ENCODE measurements at regions not wholly inside any gene's neighbourhood (a gene's known extent, or its start where the extent isn't known, plus 50 kb on each side); places are given as distances from the start of the nearest gene placed in this dataset.

DNA sequence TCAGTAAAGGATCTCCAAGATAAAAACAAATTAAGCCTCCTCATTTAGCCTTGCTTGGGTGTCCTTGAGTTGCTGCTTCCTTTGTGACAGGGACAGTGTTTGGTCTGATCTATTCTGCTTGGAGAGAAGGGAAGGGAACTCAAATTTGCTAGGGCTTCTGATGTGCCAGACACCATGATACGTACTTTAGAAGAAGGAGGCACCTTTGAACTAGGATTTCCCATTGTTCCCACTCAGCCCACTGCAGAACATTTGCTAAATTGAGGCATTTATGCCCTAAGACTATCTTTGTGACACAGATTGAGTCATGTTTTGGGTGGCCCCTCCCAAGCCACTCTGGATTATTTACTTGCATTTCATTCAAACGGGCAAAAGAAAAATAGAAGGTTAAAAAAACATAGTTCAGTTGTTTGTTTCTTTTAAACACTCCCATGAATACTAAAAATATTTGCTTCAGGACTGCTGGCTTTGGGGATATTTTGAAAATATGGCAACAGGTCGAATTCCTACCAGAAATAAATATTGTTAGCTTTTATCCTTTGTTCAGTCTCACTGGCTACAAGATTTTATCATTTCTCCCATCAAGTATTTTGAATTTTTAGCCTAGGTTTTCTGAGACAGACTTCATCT is 81.9 kb upstream of the WLS start:
- no peak overlapping the region for H3K4me3 Mint-ChIP-seq
- H3K36me3 Mint-ChIP-seq: no peaks in the 10 kb centered on the region
- H3K4me1 Mint-ChIP-seq: no peaks in the 10 kb centered on the region
- H3K36me3 ChIP-seq (ENCODE audit: control insufficient read depth, insufficient read depth, low read length): no peaks in the 10 kb centered on the region
- no peak overlapping the region for H3K4me3 ChIP-seq (ENCODE audit: low read length)
- ATAC-seq (no peak), DNase-seq (no peak)
- TF ChIP-seq, protein P1, sequence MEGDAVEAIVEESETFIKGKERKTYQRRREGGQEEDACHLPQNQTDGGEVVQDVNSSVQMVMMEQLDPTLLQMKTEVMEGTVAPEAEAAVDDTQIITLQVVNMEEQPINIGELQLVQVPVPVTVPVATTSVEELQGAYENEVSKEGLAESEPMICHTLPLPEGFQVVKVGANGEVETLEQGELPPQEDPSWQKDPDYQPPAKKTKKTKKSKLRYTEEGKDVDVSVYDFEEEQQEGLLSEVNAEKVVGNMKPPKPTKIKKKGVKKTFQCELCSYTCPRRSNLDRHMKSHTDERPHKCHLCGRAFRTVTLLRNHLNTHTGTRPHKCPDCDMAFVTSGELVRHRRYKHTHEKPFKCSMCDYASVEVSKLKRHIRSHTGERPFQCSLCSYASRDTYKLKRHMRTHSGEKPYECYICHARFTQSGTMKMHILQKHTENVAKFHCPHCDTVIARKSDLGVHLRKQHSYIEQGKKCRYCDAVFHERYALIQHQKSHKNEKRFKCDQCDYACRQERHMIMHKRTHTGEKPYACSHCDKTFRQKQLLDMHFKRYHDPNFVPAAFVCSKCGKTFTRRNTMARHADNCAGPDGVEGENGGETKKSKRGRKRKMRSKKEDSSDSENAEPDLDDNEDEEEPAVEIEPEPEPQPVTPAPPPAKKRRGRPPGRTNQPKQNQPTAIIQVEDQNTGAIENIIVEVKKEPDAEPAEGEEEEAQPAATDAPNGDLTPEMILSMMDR (IDR thresholded peaks at IDR 0.05): no peak
- H3K9me3 ChIP-seq (ENCODE audit: control insufficient read depth, insufficient read depth, low read length): no peaks in the 10 kb centered on the region
- peaks cover 0 to 2% of the 10 kb centered on the region in 2 donors for H3K9me3 Mint-ChIP-seq
- no peaks in the 10 kb centered on the region for H3K4me1 ChIP-seq (ENCODE audit: control insufficient read depth, insufficient read depth, low read length)
- intact Hi-C loops (cut with micrococcal nuclease): no loop called here
- H3K27me3 Mint-ChIP-seq (ENCODE audit: low read depth in 2 of 2): no peaks in the 10 kb centered on the region
- no peak overlapping the region for H3K27ac ChIP-seq (ENCODE audit: low read length)
- H3K27me3 ChIP-seq (ENCODE audit: control insufficient read depth, insufficient read depth, low read length): no peaks in the 10 kb centered on the region
- 100% methylated on average over 1 of the region's 3 CpGs for WGBS (ENCODE audit: insufficient coverage)
- no peak overlapping the region for H3K27ac Mint-ChIP-seq

DNA sequence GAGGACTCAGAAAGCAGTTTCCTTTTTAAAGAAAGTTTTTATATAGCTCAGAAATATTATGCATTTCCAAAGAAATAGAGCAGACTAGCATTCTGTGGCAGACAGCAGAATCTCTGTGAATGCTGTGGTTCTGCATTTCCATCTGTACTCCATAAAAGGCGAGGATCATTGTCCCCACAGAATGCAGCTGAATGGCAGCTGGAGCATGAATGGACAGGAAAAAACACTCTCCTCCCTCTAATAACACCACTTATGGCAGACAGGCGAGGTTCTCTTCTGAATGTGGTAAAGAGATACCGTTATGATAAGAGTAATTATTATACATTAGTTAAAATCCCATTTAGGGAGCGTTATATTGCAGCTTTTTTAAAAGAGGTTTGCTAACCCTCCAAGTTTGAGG is 81.4 kb upstream of the WLS start:
- intact Hi-C loops (cut with micrococcal nuclease): no loop called here
- DNase-seq (no peak), ATAC-seq (no peak)
- Histone ChIP-seq H3K4me1 (ENCODE audit: control insufficient read depth, insufficient read depth, low read length) (no peaks in the 10 kb centered on the region), H3K9me3 (ENCODE audit: control insufficient read depth, insufficient read depth, low read length) (no peaks in the 10 kb centered on the region), H3K4me3 (ENCODE audit: low read length) (no peak overlapping the region), H3K36me3 (ENCODE audit: control insufficient read depth, insufficient read depth, low read length) (no peaks in the 10 kb centered on the region), H3K27me3 (ENCODE audit: control insufficient read depth, insufficient read depth, low read length) (no peaks in the 10 kb centered on the region), H3K27ac (ENCODE audit: low read length) (no peak overlapping the region)
- Mint-ChIP-seq H3K4me3 (no peak overlapping the region), H3K9me3 (peaks cover 0 to 2% of the 10 kb centered on the region in 2 donors), H3K27ac (no peak overlapping the region), H3K36me3 (no peaks in the 10 kb centered on the region), H3K27me3 (ENCODE audit: low read depth in 2 of 2) (no peaks in the 10 kb centered on the region), H3K4me1 (no peaks in the 10 kb centered on the region)
- TF ChIP-seq, protein P1 (IDR thresholded peaks at IDR 0.05): no peak
- WGBS (ENCODE audit: insufficient coverage): 55% methylated on average over 1 of the region's 4 CpGs

DNA sequence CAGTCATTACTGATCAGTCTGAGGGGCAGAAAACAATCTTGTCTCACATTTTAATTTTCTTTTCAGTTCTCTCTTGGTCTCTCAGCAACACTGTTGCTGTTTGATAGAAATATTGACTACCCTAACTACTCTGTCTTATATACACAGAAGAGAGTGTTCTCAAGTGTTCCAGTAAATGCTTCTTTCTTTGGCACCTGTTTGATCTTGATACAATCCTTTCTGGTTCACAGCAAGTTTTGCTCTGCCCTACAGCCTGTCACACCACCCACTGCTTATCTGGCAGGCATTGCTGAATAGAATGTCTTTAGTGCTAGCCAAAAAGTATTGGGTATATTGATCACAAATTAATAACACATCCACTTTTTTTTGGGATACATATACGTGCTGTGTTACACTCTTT is 75.7 kb upstream of the WLS start:
- H3K4me1 Mint-ChIP-seq: no peaks in the 10 kb centered on the region
- no peaks in the 10 kb centered on the region for H3K4me1 ChIP-seq (ENCODE audit: control insufficient read depth, insufficient read depth, low read length)
- no CpG with 5 or more reads among the region's 1 CpG for WGBS (ENCODE audit: insufficient coverage)
- H3K27ac ChIP-seq (ENCODE audit: low read length): no peak overlapping the region
- no peaks in the 10 kb centered on the region for H3K36me3 ChIP-seq (ENCODE audit: control insufficient read depth, insufficient read depth, low read length)
- no peaks in the 10 kb centered on the region for H3K36me3 Mint-ChIP-seq
- no peak for DNase-seq
- no peaks in the 10 kb centered on the region for H3K27me3 ChIP-seq (ENCODE audit: control insufficient read depth, insufficient read depth, low read length)
- ATAC-seq: no peak
- no peak overlapping the region for H3K4me3 Mint-ChIP-seq
- TF ChIP-seq, protein P1 (IDR thresholded peaks at IDR 0.05): no peak
- H3K9me3 Mint-ChIP-seq: peaks cover 0 to 2% of the 10 kb centered on the region in 2 donors
- H3K9me3 ChIP-seq (ENCODE audit: control insufficient read depth, insufficient read depth, low read length): no peaks in the 10 kb centered on the region
- intact Hi-C loops (cut with micrococcal nuclease): no loop called here
- H3K27ac Mint-ChIP-seq: no peak overlapping the region
- H3K27me3 Mint-ChIP-seq (ENCODE audit: low read depth in 2 of 2): no peaks in the 10 kb centered on the region
- no peak overlapping the region for H3K4me3 ChIP-seq (ENCODE audit: low read length)

DNA sequence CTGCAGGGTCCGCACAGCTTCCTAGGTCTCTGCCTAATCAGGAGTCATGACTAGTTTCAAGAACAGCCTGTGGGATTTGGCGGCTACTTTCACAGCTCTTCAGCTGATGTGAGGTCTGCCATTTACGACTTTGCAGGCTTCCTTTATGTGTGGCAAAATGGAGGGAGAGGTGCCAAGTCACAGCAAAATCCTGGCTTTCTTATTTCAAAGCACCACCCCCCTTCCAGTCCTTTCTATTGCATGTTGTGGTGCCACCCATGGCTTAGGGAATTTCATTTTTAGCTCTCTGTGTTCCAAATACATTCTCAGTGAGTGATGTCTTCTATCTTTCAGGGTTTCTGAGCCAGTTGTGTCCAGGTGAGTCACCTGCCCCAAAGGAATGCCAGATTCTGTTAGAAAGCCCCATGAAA is 75.1 kb upstream of the WLS start:
- Histone ChIP-seq H3K9me3 (ENCODE audit: control insufficient read depth, insufficient read depth, low read length) (no peaks in the 10 kb centered on the region), H3K4me1 (ENCODE audit: control insufficient read depth, insufficient read depth, low read length) (no peaks in the 10 kb centered on the region), H3K36me3 (ENCODE audit: control insufficient read depth, insufficient read depth, low read length) (no peaks in the 10 kb centered on the region), H3K4me3 (ENCODE audit: low read length) (no peak overlapping the region), H3K27ac (ENCODE audit: low read length) (no peak overlapping the region), H3K27me3 (ENCODE audit: control insufficient read depth, insufficient read depth, low read length) (no peaks in the 10 kb centered on the region)
- DNase-seq (no peak), ATAC-seq (no peak)
- no peaks in the 10 kb centered on the region for H3K36me3 Mint-ChIP-seq
- no peak overlapping the region for H3K4me3 Mint-ChIP-seq
- no peaks in the 10 kb centered on the region for H3K27me3 Mint-ChIP-seq (ENCODE audit: low read depth in 2 of 2)
- 93% methylated on average over 3 of the region's 3 CpGs for WGBS (ENCODE audit: insufficient coverage)
- H3K9me3 Mint-ChIP-seq: peaks cover 0 to 2% of the 10 kb centered on the region in 2 donors
- intact Hi-C loops (cut with micrococcal nuclease): no loop called here
- no peaks in the 10 kb centered on the region for H3K4me1 Mint-ChIP-seq
- H3K27ac Mint-ChIP-seq: no peak overlapping the region
- TF ChIP-seq, protein P1 (IDR thresholded peaks at IDR 0.05): no peak
